Right lobe of liver (tissue), 4 donors: ENCODE measurements at regions not wholly inside any gene's neighbourhood (a gene's known extent, or its start where the extent isn't known, plus 50 kb on each side); places are given as distances from the start of the nearest gene placed in this dataset.

Experiments
- POLR2A ChIP-seq: fragments of 450-650 bp; IDR thresholded peaks from one replicate; pipeline ENCODE4 v1.6.1; 2017; ENCODE audit warnings: antibody characterized with exemption, mild to moderate bottlenecking
- TF ChIP-seq, protein P1 (sequence below), 4 donors: fragments of 200-600 bp in 3 of 4; fragments of 450-650 bp in 1 of 4; IDR thresholded peaks; one replicate each; pipeline versions ENCODE4 v1.5.1 to v1.8.0; 2016 to 2022; ENCODE audit warnings: antibody characterized with exemption in 4 of 4, mild to moderate bottlenecking in 2 of 4
- donor health status: DM: no; HTN: no; CAD: no.
- donor health status: DM: no; HTN: no; CAD: no.
- donor health status: DM: no; HTN: yes; CAD: no.

GRCh38 chr12:67842124-67842523 is 147.1 kb upstream of the IFNG-AS1 start:
- TF ChIP-seq, protein P1, sequence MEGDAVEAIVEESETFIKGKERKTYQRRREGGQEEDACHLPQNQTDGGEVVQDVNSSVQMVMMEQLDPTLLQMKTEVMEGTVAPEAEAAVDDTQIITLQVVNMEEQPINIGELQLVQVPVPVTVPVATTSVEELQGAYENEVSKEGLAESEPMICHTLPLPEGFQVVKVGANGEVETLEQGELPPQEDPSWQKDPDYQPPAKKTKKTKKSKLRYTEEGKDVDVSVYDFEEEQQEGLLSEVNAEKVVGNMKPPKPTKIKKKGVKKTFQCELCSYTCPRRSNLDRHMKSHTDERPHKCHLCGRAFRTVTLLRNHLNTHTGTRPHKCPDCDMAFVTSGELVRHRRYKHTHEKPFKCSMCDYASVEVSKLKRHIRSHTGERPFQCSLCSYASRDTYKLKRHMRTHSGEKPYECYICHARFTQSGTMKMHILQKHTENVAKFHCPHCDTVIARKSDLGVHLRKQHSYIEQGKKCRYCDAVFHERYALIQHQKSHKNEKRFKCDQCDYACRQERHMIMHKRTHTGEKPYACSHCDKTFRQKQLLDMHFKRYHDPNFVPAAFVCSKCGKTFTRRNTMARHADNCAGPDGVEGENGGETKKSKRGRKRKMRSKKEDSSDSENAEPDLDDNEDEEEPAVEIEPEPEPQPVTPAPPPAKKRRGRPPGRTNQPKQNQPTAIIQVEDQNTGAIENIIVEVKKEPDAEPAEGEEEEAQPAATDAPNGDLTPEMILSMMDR (IDR thresholded peaks at IDR 0.05), result no peak
- TF ChIP-seq POLR2A, result no peak
